ENCODE measurements at regions not wholly inside any gene's neighbourhood (a gene's known extent, or its start where the extent isn't known, plus 50 kb on each side); places are given as distances from the start of the nearest gene placed in this dataset.

- Histone ChIP-seq H3K4me3 (ENCODE audit: low read depth, low read length) (no peak overlapping the region), H3K27me3 (replicated peaks; ENCODE audit: control insufficient read depth, insufficient read depth, low read length) (peaks cover 2% of the 10 kb centered on the region), H3K9me3 (peaks cover 6% of the 10 kb centered on the region; the same call in 1 of the 2 replicates), H3K4me1 (no peaks in the 10 kb centered on the region), H3K36me3 (ENCODE audit: control insufficient read depth, insufficient read depth, low read length) (no peaks in the 10 kb centered on the region)
- no TSS peak for BruUV-seq (replicated peaks)
- ChIA-PET CTCF (no interaction called here), POLR2A (no interaction called here)
- DNase-seq, result no peak
- Mint-ChIP-seq H3K9me3 (ENCODE audit: unreplicated experiment) (no peaks in the 10 kb centered on the region), H3K27ac (ENCODE audit: unreplicated experiment) (no peak overlapping the region), H3K36me3 (ENCODE audit: insufficient read depth, unreplicated experiment) (no peaks in the 10 kb centered on the region), H3K4me3 (ENCODE audit: unreplicated experiment) (no peak overlapping the region), H3K27me3 (ENCODE audit: insufficient read depth, unreplicated experiment) (peaks cover 20% of the 10 kb centered on the region), H3K4me1 (ENCODE audit: low read depth, unreplicated experiment) (no peaks in the 10 kb centered on the region)
- no peak for TF ChIP-seq CTCF (IDR thresholded peaks at IDR 0.05; ENCODE audit: insufficient read depth in 1 of 2, low read depth in 1 of 2, low read length in 1 of 2, severe bottlenecking in 1 of 2, unreplicated experiment in 1 of 2)
- intact Hi-C loops (cut with micrococcal nuclease; ENCODE audit: unreplicated experiment), result no loop called here
These were observed 78.3 kb downstream of the RAMP3 start for GRCh38 chr7:45235905-45236304.

GRCh38 chr7:45236666-45237065 is 79.1 kb downstream of the RAMP3 start:
- Mint-ChIP-seq H3K4me3 (ENCODE audit: unreplicated experiment) (no peak overlapping the region), H3K27ac (ENCODE audit: unreplicated experiment) (no peak overlapping the region), H3K27me3 (ENCODE audit: insufficient read depth, unreplicated experiment) (peaks cover 24% of the 10 kb centered on the region), H3K36me3 (ENCODE audit: insufficient read depth, unreplicated experiment) (no peaks in the 10 kb centered on the region), H3K4me1 (ENCODE audit: low read depth, unreplicated experiment) (no peaks in the 10 kb centered on the region), H3K9me3 (ENCODE audit: unreplicated experiment) (no peaks in the 10 kb centered on the region)
- TF ChIP-seq CTCF (IDR thresholded peaks at IDR 0.05; ENCODE audit: insufficient read depth in 1 of 2, low read depth in 1 of 2, low read length in 1 of 2, severe bottlenecking in 1 of 2, unreplicated experiment in 1 of 2), result no peak
- DNase-seq, result no peak
- Histone ChIP-seq H3K9me3 (peaks cover 6% of the 10 kb centered on the region; the same call in 1 of the 2 replicates), H3K4me1 (no peaks in the 10 kb centered on the region), H3K36me3 (ENCODE audit: control insufficient read depth, insufficient read depth, low read length) (no peaks in the 10 kb centered on the region), H3K27me3 (replicated peaks; ENCODE audit: control insufficient read depth, insufficient read depth, low read length) (peaks cover 4% of the 10 kb centered on the region), H3K4me3 (ENCODE audit: low read depth, low read length) (no peak overlapping the region)
- CTCF ChIA-PET, result no interaction called here
- POLR2A ChIA-PET, result no interaction called here
- BruUV-seq (replicated peaks), result no TSS peak
- intact Hi-C loops (cut with micrococcal nuclease; ENCODE audit: unreplicated experiment), result no loop called here

- no peak for TF ChIP-seq CTCF (IDR thresholded peaks at IDR 0.05; ENCODE audit: insufficient read depth in 1 of 2, low read depth in 1 of 2, low read length in 1 of 2, severe bottlenecking in 1 of 2, unreplicated experiment in 1 of 2)
- ChIA-PET CTCF (no interaction called here), POLR2A (no interaction called here)
- intact Hi-C loops (cut with micrococcal nuclease; ENCODE audit: unreplicated experiment), result no loop called here
- no peak overlapping the region for H3K27ac Mint-ChIP-seq (ENCODE audit: unreplicated experiment)
- DNase-seq, result no peak
- H3K27me3 ChIP-seq (replicated peaks; ENCODE audit: control insufficient read depth, insufficient read depth, low read length), result peaks cover 4% of the 10 kb centered on the region
- peaks cover 23% of the 10 kb centered on the region for H3K27me3 Mint-ChIP-seq (ENCODE audit: insufficient read depth, unreplicated experiment)
- H3K9me3 Mint-ChIP-seq (ENCODE audit: unreplicated experiment), result no peaks in the 10 kb centered on the region
- H3K4me3 ChIP-seq (ENCODE audit: low read depth, low read length), result no peak overlapping the region
- no peaks in the 10 kb centered on the region for H3K36me3 ChIP-seq (ENCODE audit: control insufficient read depth, insufficient read depth, low read length)
- H3K9me3 ChIP-seq, result peaks cover 6% of the 10 kb centered on the region; the same call in 1 of the 2 replicates
- no peaks in the 10 kb centered on the region for H3K4me1 Mint-ChIP-seq (ENCODE audit: low read depth, unreplicated experiment)
- no peaks in the 10 kb centered on the region for H3K36me3 Mint-ChIP-seq (ENCODE audit: insufficient read depth, unreplicated experiment)
- BruUV-seq (replicated peaks), result no TSS peak
- no peaks in the 10 kb centered on the region for H3K4me1 ChIP-seq
- H3K4me3 Mint-ChIP-seq (ENCODE audit: unreplicated experiment), result no peak overlapping the region
These were observed 80.3 kb downstream of the RAMP3 start for GRCh38 chr7:45237788-45238461.

Measured in Caco-2 (cell line).